Caco-2 (cell line): ENCODE measurements at regions not wholly inside any gene's neighbourhood (a gene's known extent, or its start where the extent isn't known, plus 50 kb on each side); places are given as distances from the start of the nearest gene placed in this dataset.
A peak's percentile ranks its signal among the peaks of the same experiment; 100 is the strongest.

Source experiments
- BruUV-seq: library from RNA; stranded (reverse); fragments of 400-500 nt; replicated peaks from 2 replicates; lab custom pipeline; 2021; lab: Mats Ljungman, UMichigan
- CTCF ChIA-PET: fragments of 300-600 bp; sonication (Branson Sonifier 250); formaldehyde crosslinking; loops from one replicate; lab custom pipeline; 2022; ENCODE audit warnings: antibody characterized with exemption; lab: Charles Lee
- POLR2A ChIA-PET: fragments of 300-600 bp; sonication (Branson Sonifier 250); formaldehyde crosslinking; loops from one replicate; lab custom pipeline; 2022; ENCODE audit warnings: antibody characterized with exemption; lab: Charles Lee
- DNase-seq, 2 experiments: peaks; one replicate each; pipeline versions ENCODE4 v3.0.0 to v3.0.0-alpha.2; 2020 to 2022
- H3K27me3 ChIP-seq: replicated peaks from 2 replicates; pipeline ENCODE4 v1.6.0; 2011; ENCODE audit warnings: low read length; ENCODE audit not compliant: control insufficient read depth, insufficient read depth
- H3K36me3 ChIP-seq: 2 replicates; pipeline ENCODE4 v1.5.1; 2011; ENCODE audit warnings: low read length; ENCODE audit not compliant: control insufficient read depth, insufficient read depth
- H3K4me1 ChIP-seq: fragments of 250-450 bp; sonication (Bioruptor Pico); 2 replicates; pipeline ENCODE4 v1.5.1; 2020; ENCODE audit warnings: mild to moderate bottlenecking
- H3K4me3 ChIP-seq: 2 replicates; pipeline ENCODE4 v1.5.1; 2011; ENCODE audit warnings: low read depth, mild to moderate bottlenecking, control low read depth, low read length
- H3K9me3 ChIP-seq: fragments of 250-450 bp; sonication (Bioruptor Pico); 2 replicates; pipeline ENCODE4 v1.5.1; 2020; ENCODE audit warnings: mild to moderate bottlenecking, moderate library complexity
- H3K27ac Mint-ChIP-seq: one replicate; pipeline ENCODE4 v1.8.0; 2022; ENCODE audit warnings: mixed read lengths; ENCODE audit not compliant: unreplicated experiment
- H3K27me3 Mint-ChIP-seq: one replicate; pipeline ENCODE4 v1.8.0; 2022; ENCODE audit warnings: mixed read lengths; ENCODE audit not compliant: insufficient read depth, unreplicated experiment
- H3K36me3 Mint-ChIP-seq: one replicate; pipeline ENCODE4 v1.8.0; 2022; ENCODE audit warnings: mild to moderate bottlenecking, mixed read lengths; ENCODE audit not compliant: insufficient read depth, unreplicated experiment
- H3K4me1 Mint-ChIP-seq: one replicate; pipeline ENCODE4 v1.8.0; 2022; ENCODE audit warnings: low read depth, mixed read lengths; ENCODE audit not compliant: unreplicated experiment
- H3K4me3 Mint-ChIP-seq: one replicate; pipeline ENCODE4 v1.8.0; 2022; ENCODE audit warnings: mild to moderate bottlenecking, moderate library complexity, mixed read lengths; ENCODE audit not compliant: unreplicated experiment
- H3K9me3 Mint-ChIP-seq: one replicate; pipeline ENCODE4 v1.8.0; 2022; ENCODE audit warnings: mixed read lengths; ENCODE audit not compliant: unreplicated experiment
- CTCF ChIP-seq, 2 experiments: fragments of 200-600 bp in 1 of 2; IDR thresholded peaks; 1 replicate in 1 of 2; 2 replicates in 1 of 2; pipeline versions ENCODE4 v1.5.1 to v1.8.0; 2011 to 2022; ENCODE audit warnings: antibody characterized with exemption in 1 of 2, control low read depth in 1 of 2, inconsistent platforms in 1 of 2, low read depth in 1 of 2, low read length in 1 of 2, mild to moderate bottlenecking in 1 of 2, moderate library complexity in 1 of 2; ENCODE audit not compliant: insufficient read depth in 1 of 2, severe bottlenecking in 1 of 2, unreplicated experiment in 1 of 2
- intact Hi-C: fragments of 100-400 bp; cut with micrococcal nuclease; formaldehyde crosslinking; loops from one replicate; pipeline ENCODE4 v1.10.0; 2022; ENCODE audit not compliant: unreplicated experiment

- no peak for TF ChIP-seq CTCF (IDR thresholded peaks at IDR 0.05; ENCODE audit: insufficient read depth in 1 of 2, low read depth in 1 of 2, low read length in 1 of 2, severe bottlenecking in 1 of 2, unreplicated experiment in 1 of 2)
- no peak for DNase-seq
- ChIA-PET POLR2A (no interaction called here), CTCF (no interaction called here)
- Histone ChIP-seq H3K4me1 (no peaks in the 10 kb centered on the region), H3K27me3 (no peaks in the 10 kb centered on the region), H3K9me3 (no peaks in the 10 kb centered on the region), H3K36me3 (no peaks in the 10 kb centered on the region), H3K4me3 (no peak overlapping the region)
- no peaks in the 10 kb centered on the region for H3K9me3 Mint-ChIP-seq
- H3K27ac Mint-ChIP-seq = no peak overlapping the region
- no peak overlapping the region for H3K4me3 Mint-ChIP-seq
- no TSS peak for BruUV-seq
- H3K36me3 Mint-ChIP-seq = no peaks in the 10 kb centered on the region
- intact Hi-C loops = no loop called here
- no peaks in the 10 kb centered on the region for H3K4me1 Mint-ChIP-seq
- H3K27me3 Mint-ChIP-seq = peaks cover 6% of the 10 kb centered on the region
These were observed 74.3 kb downstream of the SEC61B start for GRCh38 chr9:99296291-99296951.

DNA sequence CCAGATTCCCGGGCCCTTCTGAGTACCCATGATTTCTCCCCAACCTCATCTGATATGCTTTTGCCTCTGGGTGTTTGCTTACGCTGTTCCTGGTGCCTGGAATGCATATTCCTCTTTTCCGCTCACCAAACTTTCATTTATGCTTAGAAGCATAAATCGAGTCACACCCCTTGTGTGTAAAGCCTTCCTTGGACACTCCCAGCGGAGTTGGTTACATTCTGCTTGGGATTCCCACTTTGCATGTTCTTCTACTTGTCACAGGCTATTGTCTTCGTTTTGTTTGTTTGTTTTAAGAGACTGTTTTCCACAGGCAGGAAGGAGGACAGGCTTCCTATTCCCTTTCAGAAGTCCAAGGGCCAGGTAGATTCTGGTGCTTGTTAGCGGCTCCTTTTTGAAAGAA, 76.5 kb downstream of the SEC61B start:
- no peak for TF ChIP-seq CTCF (IDR thresholded peaks at IDR 0.05; ENCODE audit: insufficient read depth in 1 of 2, low read depth in 1 of 2, low read length in 1 of 2, severe bottlenecking in 1 of 2, unreplicated experiment in 1 of 2)
- no peaks in the 10 kb centered on the region for H3K9me3 ChIP-seq
- H3K4me3 Mint-ChIP-seq = no peak overlapping the region
- no peaks in the 10 kb centered on the region for H3K36me3 Mint-ChIP-seq
- no peaks in the 10 kb centered on the region for H3K36me3 ChIP-seq
- peaks cover 3% of the 10 kb centered on the region for H3K27me3 Mint-ChIP-seq
- no peaks in the 10 kb centered on the region for H3K4me1 ChIP-seq
- H3K9me3 Mint-ChIP-seq = no peaks in the 10 kb centered on the region
- intact Hi-C loops = no loop called here
- H3K4me3 ChIP-seq = no peak overlapping the region
- ChIA-PET CTCF (no interaction called here), POLR2A (no interaction called here)
- no peaks in the 10 kb centered on the region for H3K27me3 ChIP-seq
- no peaks in the 10 kb centered on the region for H3K4me1 Mint-ChIP-seq
- H3K27ac Mint-ChIP-seq = no peak overlapping the region
- no peak for DNase-seq
- no TSS peak for BruUV-seq

- ChIA-PET POLR2A (no interaction called here), CTCF (no interaction called here)
- Mint-ChIP-seq H3K4me1 (no peaks in the 10 kb centered on the region), H3K27me3 (peaks cover 3% of the 10 kb centered on the region), H3K36me3 (no peaks in the 10 kb centered on the region), H3K9me3 (no peaks in the 10 kb centered on the region), H3K27ac (no peak overlapping the region), H3K4me3 (no peak overlapping the region)
- TF ChIP-seq CTCF (IDR thresholded peaks at IDR 0.05; ENCODE audit: insufficient read depth in 1 of 2, low read depth in 1 of 2, low read length in 1 of 2, severe bottlenecking in 1 of 2, unreplicated experiment in 1 of 2) = no peak
- intact Hi-C loops = no loop called here
- DNase-seq = peak in 1 of 2 experiments; percentile 5
- H3K4me1 ChIP-seq = no peaks in the 10 kb centered on the region
- H3K4me3 ChIP-seq = no peak overlapping the region
- BruUV-seq = no TSS peak
- H3K36me3 ChIP-seq = no peaks in the 10 kb centered on the region
- no peaks in the 10 kb centered on the region for H3K9me3 ChIP-seq
- H3K27me3 ChIP-seq = no peaks in the 10 kb centered on the region
These were observed 77.4 kb downstream of the SEC61B start for GRCh38 chr9:99299211-99300102.
